Stimulated activated CD4-positive, alpha-beta T cell treated with anti-CD3 and anti-CD28 coated beads, Interleukin-2, amount 100 ng/mL, for 4 hours (primary cell): ENCODE measurements at regions not wholly inside any gene's neighbourhood (a gene's known extent, or its start where the extent isn't known, plus 50 kb on each side); places are given as distances from the start of the nearest gene placed in this dataset.

Experiments
- DNase-seq: peaks from one replicate; pipeline ENCODE4 v3.0.0-alpha.2; 2020; ENCODE audit warnings: low read depth

GRCh38 chr11:19513253-19513652, 199.4 kb upstream of the NAV2 start:
- no peak for DNase-seq

- DNase-seq: no peak
Observed at GRCh38 chr11:19512618-19513017, 200.0 kb upstream of the NAV2 start.

GRCh38 chr11:19511413-19512183, 201.0 kb upstream of the NAV2 start:
- DNase-seq: no peak

- no peak for DNase-seq
Observed at GRCh38 chr11:19511066-19511412, 201.6 kb upstream of the NAV2 start.

GRCh38 chr11:19510468-19510867, 202.2 kb upstream of the NAV2 start:
- no peak for DNase-seq

GRCh38 chr11:19509215-19509614, 203.4 kb upstream of the NAV2 start:
- no peak for DNase-seq

- no peak for DNase-seq
Observed at GRCh38 chr11:19508165-19508564, 204.5 kb upstream of the NAV2 start.

- DNase-seq: no peak
Observed at GRCh38 chr11:19506816-19507486, 205.7 kb upstream of the NAV2 start.

- no peak for DNase-seq
Observed at GRCh38 chr11:19502691-19503253, 209.9 kb upstream of the NAV2 start.

GRCh38 chr11:19501631-19502030, 211.0 kb upstream of the NAV2 start:
- no peak for DNase-seq

GRCh38 chr11:19499999-19500398, 212.6 kb upstream of the NAV2 start:
- DNase-seq: no peak

GRCh38 chr11:19499026-19499669, 213.5 kb upstream of the NAV2 start:
- no peak for DNase-seq

GRCh38 chr11:19493446-19494213, 219.0 kb upstream of the NAV2 start:
- DNase-seq: no peak

- no peak for DNase-seq
Observed at GRCh38 chr11:19482319-19483100, 230.1 kb upstream of the NAV2 start.

- DNase-seq: no peak
Observed at GRCh38 chr11:19480540-19480939, 232.1 kb upstream of the NAV2 start.

- no peak for DNase-seq
Observed at GRCh38 chr11:19478891-19479290, 233.7 kb upstream of the NAV2 start.

- no peak for DNase-seq
Observed at GRCh38 chr11:19474954-19475721, 234.4 kb upstream of the E2F8 start.

- no peak for DNase-seq
Observed at GRCh38 chr11:19474211-19474610, 233.5 kb upstream of the E2F8 start.

- DNase-seq: no peak
Observed at GRCh38 chr11:19472679-19473078, 231.9 kb upstream of the E2F8 start.

- DNase-seq: no peak
Observed at GRCh38 chr11:19467904-19468303, 227.2 kb upstream of the E2F8 start.

- DNase-seq: no peak
Observed at GRCh38 chr11:19466314-19466713, 225.6 kb upstream of the E2F8 start.
